ENCODE measurements at regions not wholly inside any gene's neighbourhood (a gene's known extent, or its start where the extent isn't known, plus 50 kb on each side); places are given as distances from the start of the nearest gene placed in this dataset.
A peak's percentile ranks its signal among the peaks of the same experiment; 100 is the strongest.

- no peak overlapping the region for H3K4me3 ChIP-seq
- H3K27ac ChIP-seq = no peak overlapping the region
- POLR2A ChIA-PET (ENCODE audit: unreplicated experiment) = no interaction called here
- no peaks in the 10 kb centered on the region for H3K79me2 ChIP-seq (ENCODE audit: low read depth)
- no peaks in the 10 kb centered on the region for H3K9me3 ChIP-seq (ENCODE audit: insufficient read depth, low read depth)
- no peak overlapping the region for H3K4me2 ChIP-seq
- no peaks in the 10 kb centered on the region for H3K36me3 ChIP-seq (ENCODE audit: low read depth)
- intact Hi-C loops (cut with micrococcal nuclease; ENCODE audit: unreplicated experiment) = no loop called here
- no peaks in the 10 kb centered on the region for H3K27me3 ChIP-seq (ENCODE audit: insufficient read depth, low read depth)
- no peaks in the 10 kb centered on the region for H3F3A ChIP-seq (ENCODE audit: insufficient read depth, low read depth)
- H3K4me1 ChIP-seq (replicated peaks; ENCODE audit: insufficient read depth) = 0 out of 2 replicates have a peak, but pooled peaks cover 5% of the 10 kb centered on the region
- no peak for DNase-seq
- no peaks in the 10 kb centered on the region for H3K9me2 ChIP-seq (ENCODE audit: insufficient read depth)
- CTCF ChIA-PET = no interaction called here
- no TSS peak for BruUV-seq (replicated peaks)
- H4K20me1 ChIP-seq (ENCODE audit: insufficient read depth) = no peaks in the 10 kb centered on the region
- no peak overlapping the region for H2AFZ ChIP-seq
- TF ChIP-seq EZH2 (IDR thresholded peaks at IDR 0.05; ENCODE audit: low read depth) (no peak), CTCF (conservative IDR thresholded peaks at IDR 0.05) (no peak)
These were observed 84.5 kb downstream of the PLEKHG1 start for GRCh38 chr6:150684161-150684560.

GRCh38 chr6:150684714-150685459 is 85.2 kb downstream of the PLEKHG1 start:
- no peaks in the 10 kb centered on the region for H3K36me3 ChIP-seq (ENCODE audit: low read depth)
- H3K9me2 ChIP-seq (ENCODE audit: insufficient read depth) = no peaks in the 10 kb centered on the region
- 0 out of 2 replicates have a peak, but pooled peaks cover 5% of the 10 kb centered on the region for H3K4me1 ChIP-seq (replicated peaks; ENCODE audit: insufficient read depth)
- no peak overlapping the region for H3K27ac ChIP-seq
- TF ChIP-seq EZH2 (IDR thresholded peaks at IDR 0.05; ENCODE audit: low read depth) = no peak
- TF ChIP-seq CTCF (conservative IDR thresholded peaks at IDR 0.05) = no peak
- H2AFZ ChIP-seq = no peak overlapping the region
- no peak overlapping the region for H3K4me2 ChIP-seq
- no peaks in the 10 kb centered on the region for H3K79me2 ChIP-seq (ENCODE audit: low read depth)
- BruUV-seq (replicated peaks) = no TSS peak
- intact Hi-C loops (cut with micrococcal nuclease; ENCODE audit: unreplicated experiment) = no loop called here
- H3F3A ChIP-seq (ENCODE audit: insufficient read depth, low read depth) = no peaks in the 10 kb centered on the region
- no peaks in the 10 kb centered on the region for H3K9me3 ChIP-seq (ENCODE audit: insufficient read depth, low read depth)
- ChIA-PET CTCF (no interaction called here), POLR2A (ENCODE audit: unreplicated experiment) (no interaction called here)
- DNase-seq = no peak
- no peak overlapping the region for H3K4me3 ChIP-seq
- no peaks in the 10 kb centered on the region for H3K27me3 ChIP-seq (ENCODE audit: insufficient read depth, low read depth)
- no peaks in the 10 kb centered on the region for H4K20me1 ChIP-seq (ENCODE audit: insufficient read depth)

- Histone ChIP-seq H3K9me2 (ENCODE audit: insufficient read depth) (no peaks in the 10 kb centered on the region), H3K4me1 (replicated peaks; ENCODE audit: insufficient read depth) (0 out of 2 replicates have a peak, but pooled peaks cover 5% of the 10 kb centered on the region), H3K4me3 (no peak overlapping the region), H3F3A (ENCODE audit: insufficient read depth, low read depth) (no peaks in the 10 kb centered on the region), H3K79me2 (ENCODE audit: low read depth) (no peaks in the 10 kb centered on the region), H3K27ac (no peak overlapping the region), H3K27me3 (ENCODE audit: insufficient read depth, low read depth) (no peaks in the 10 kb centered on the region), H3K36me3 (ENCODE audit: low read depth) (no peaks in the 10 kb centered on the region), H3K9me3 (ENCODE audit: insufficient read depth, low read depth) (no peaks in the 10 kb centered on the region), H4K20me1 (ENCODE audit: insufficient read depth) (no peaks in the 10 kb centered on the region), H2AFZ (no peak overlapping the region), H3K4me2 (no peak overlapping the region)
- DNase-seq = peak; percentile 12 to 43
- POLR2A ChIA-PET (ENCODE audit: unreplicated experiment) = interaction anchor here (0.6 kb wide), 1 partner anchor 86 kb away, joined by 3 read pairs; no protein-coding TSS in a partner anchor
- no TSS peak for BruUV-seq (replicated peaks)
- CTCF ChIA-PET = interaction anchor here (0.6 to 1.2 kb wide), 5 partner anchors 46 to 653 kb away, joined by 3 to 8 read pairs (median 3); no protein-coding TSS in a partner anchor
- intact Hi-C loops (cut with micrococcal nuclease; ENCODE audit: unreplicated experiment) = no loop called here
- TF ChIP-seq CTCF (conservative IDR thresholded peaks at IDR 0.05) (peak; percentile 78), EZH2 (IDR thresholded peaks at IDR 0.05; ENCODE audit: low read depth) (no peak)
These were observed 86.2 kb downstream of the PLEKHG1 start for GRCh38 chr6:150685860-150686259.

Measured in PC-9 (cell line).